ENCODE measurements at regions not wholly inside any gene's neighbourhood (a gene's known extent, or its start where the extent isn't known, plus 50 kb on each side); places are given as distances from the start of the nearest gene placed in this dataset.

DNA sequence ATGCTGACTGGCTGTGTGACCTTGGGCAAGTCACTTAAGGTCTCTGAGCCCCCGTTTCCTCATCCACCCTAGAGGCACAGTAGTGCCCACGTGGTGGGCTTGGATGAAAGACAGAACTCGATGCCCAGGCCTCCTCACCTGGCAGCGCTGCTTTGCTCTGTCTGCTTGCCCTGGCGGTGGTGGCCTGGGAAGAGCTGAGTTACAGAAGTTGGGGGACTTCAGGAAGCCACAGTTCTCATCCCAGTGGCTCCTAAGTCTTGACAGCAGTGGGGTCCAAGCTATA lies 171.5 kb upstream of the IER5L start:
- no peak for DNase-seq (ENCODE audit: extremely low spot score)
- CTCF ChIA-PET, result interaction anchor here (0.6 kb wide), 1 partner anchor 12 kb away, joined by 3 read pairs; no protein-coding TSS in a partner anchor
- TF ChIP-seq, protein P1, sequence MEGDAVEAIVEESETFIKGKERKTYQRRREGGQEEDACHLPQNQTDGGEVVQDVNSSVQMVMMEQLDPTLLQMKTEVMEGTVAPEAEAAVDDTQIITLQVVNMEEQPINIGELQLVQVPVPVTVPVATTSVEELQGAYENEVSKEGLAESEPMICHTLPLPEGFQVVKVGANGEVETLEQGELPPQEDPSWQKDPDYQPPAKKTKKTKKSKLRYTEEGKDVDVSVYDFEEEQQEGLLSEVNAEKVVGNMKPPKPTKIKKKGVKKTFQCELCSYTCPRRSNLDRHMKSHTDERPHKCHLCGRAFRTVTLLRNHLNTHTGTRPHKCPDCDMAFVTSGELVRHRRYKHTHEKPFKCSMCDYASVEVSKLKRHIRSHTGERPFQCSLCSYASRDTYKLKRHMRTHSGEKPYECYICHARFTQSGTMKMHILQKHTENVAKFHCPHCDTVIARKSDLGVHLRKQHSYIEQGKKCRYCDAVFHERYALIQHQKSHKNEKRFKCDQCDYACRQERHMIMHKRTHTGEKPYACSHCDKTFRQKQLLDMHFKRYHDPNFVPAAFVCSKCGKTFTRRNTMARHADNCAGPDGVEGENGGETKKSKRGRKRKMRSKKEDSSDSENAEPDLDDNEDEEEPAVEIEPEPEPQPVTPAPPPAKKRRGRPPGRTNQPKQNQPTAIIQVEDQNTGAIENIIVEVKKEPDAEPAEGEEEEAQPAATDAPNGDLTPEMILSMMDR (IDR thresholded peaks at IDR 0.05; ENCODE audit: control extremely low read depth, extremely low read depth, low read depth, missing control alignments), result no peak
- POLR2A ChIA-PET, result no interaction called here

GRCh38 chr9:129348890-129349664 lies 171.0 kb upstream of the IER5L start:
- TF ChIP-seq, protein P1 (IDR thresholded peaks at IDR 0.05; ENCODE audit: control extremely low read depth, extremely low read depth, low read depth, missing control alignments), result no peak
- ChIA-PET POLR2A (no interaction called here), CTCF (interaction anchor here (0.6 kb wide), 1 partner anchor 12 kb away, joined by 3 read pairs; no protein-coding TSS in a partner anchor)
- no peak for DNase-seq (ENCODE audit: extremely low spot score)

- TF ChIP-seq, protein P1 (IDR thresholded peaks at IDR 0.05; ENCODE audit: control extremely low read depth, extremely low read depth, low read depth, missing control alignments), result no peak
- ChIA-PET CTCF (interaction anchor here (1.3 kb wide), 1 partner anchor 11 kb away, joined by 3 read pairs; no protein-coding TSS in a partner anchor), POLR2A (no interaction called here)
- DNase-seq (ENCODE audit: extremely low spot score), result no peak
These were observed 169.5 kb upstream of the IER5L start for GRCh38 chr9:129347316-129348120.

GRCh38 chr9:129346046-129346445 lies 168.0 kb upstream of the IER5L start:
- TF ChIP-seq, protein P1 (IDR thresholded peaks at IDR 0.05; ENCODE audit: control extremely low read depth, extremely low read depth, low read depth, missing control alignments), result no peak
- POLR2A ChIA-PET, result no interaction called here
- no peak for DNase-seq (ENCODE audit: extremely low spot score)
- CTCF ChIA-PET, result interaction anchor here (1.5 kb wide), 2 partner anchors 21 to 112 kb away, joined by 3 read pairs; no protein-coding TSS in a partner anchor

- ChIA-PET CTCF (interaction anchor here (1.5 kb wide), 2 partner anchors 20 to 111 kb away, joined by 3 read pairs; no protein-coding TSS in a partner anchor), POLR2A (no interaction called here)
- TF ChIP-seq, protein P1 (IDR thresholded peaks at IDR 0.05; ENCODE audit: control extremely low read depth, extremely low read depth, low read depth, missing control alignments), result no peak
- DNase-seq (ENCODE audit: extremely low spot score), result no peak
These were observed 166.8 kb upstream of the IER5L start for GRCh38 chr9:129344641-129345495.
